ENCODE measurements at regions not wholly inside any gene's neighbourhood (a gene's known extent, or its start where the extent isn't known, plus 50 kb on each side); places are given as distances from the start of the nearest gene placed in this dataset.

DNA sequence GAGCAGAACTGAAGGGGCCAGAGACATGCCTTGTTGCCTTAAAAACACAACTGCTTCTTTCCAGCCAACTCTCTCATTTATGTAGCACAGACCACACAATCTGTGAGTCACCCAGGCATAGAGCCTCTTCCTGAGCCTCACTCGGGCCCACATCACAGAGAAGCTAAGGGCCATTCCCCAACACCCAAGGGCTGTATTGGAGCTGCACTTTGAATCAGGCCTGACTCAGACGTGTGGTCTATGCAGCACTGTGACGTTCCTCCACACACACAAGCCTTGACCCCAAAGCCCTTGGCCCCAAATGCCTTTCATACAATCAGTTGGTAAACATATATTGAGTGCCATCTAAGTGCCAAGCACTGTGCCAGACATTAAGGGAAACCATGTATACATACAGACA lies 308.9 kb upstream of the DYNLRB2 start:
- TF ChIP-seq, protein P1, sequence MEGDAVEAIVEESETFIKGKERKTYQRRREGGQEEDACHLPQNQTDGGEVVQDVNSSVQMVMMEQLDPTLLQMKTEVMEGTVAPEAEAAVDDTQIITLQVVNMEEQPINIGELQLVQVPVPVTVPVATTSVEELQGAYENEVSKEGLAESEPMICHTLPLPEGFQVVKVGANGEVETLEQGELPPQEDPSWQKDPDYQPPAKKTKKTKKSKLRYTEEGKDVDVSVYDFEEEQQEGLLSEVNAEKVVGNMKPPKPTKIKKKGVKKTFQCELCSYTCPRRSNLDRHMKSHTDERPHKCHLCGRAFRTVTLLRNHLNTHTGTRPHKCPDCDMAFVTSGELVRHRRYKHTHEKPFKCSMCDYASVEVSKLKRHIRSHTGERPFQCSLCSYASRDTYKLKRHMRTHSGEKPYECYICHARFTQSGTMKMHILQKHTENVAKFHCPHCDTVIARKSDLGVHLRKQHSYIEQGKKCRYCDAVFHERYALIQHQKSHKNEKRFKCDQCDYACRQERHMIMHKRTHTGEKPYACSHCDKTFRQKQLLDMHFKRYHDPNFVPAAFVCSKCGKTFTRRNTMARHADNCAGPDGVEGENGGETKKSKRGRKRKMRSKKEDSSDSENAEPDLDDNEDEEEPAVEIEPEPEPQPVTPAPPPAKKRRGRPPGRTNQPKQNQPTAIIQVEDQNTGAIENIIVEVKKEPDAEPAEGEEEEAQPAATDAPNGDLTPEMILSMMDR (IDR thresholded peaks at IDR 0.05) = no peak
- TF ChIP-seq EP300 (IDR thresholded peaks at IDR 0.05) = no peak
- TF ChIP-seq POLR2A (IDR thresholded peaks at IDR 0.05) = no peak
- TF ChIP-seq POLR2AphosphoS5 (IDR thresholded peaks at IDR 0.05) = no peak
